Gastroesophageal sphincter (tissue), 3 donors: ENCODE measurements at regions not wholly inside any gene's neighbourhood (a gene's known extent, or its start where the extent isn't known, plus 50 kb on each side); places are given as distances from the start of the nearest gene placed in this dataset.

Experiments
- CTCF ChIP-seq, 4 experiments: fragments of 200-600 bp in 2 of 4; fragments of 450-650 bp in 2 of 4; sonication (generic) in 1 of 4; IDR thresholded peaks; one replicate each; pipeline ENCODE4 v1.5.1; 2017 to 2019; ENCODE audit warnings: antibody characterized with exemption in 4 of 4, mild to moderate bottlenecking in 2 of 4, moderate library complexity in 2 of 4
- POLR2A ChIP-seq, 2 donors: fragments of 450-650 bp; IDR thresholded peaks; one replicate each; pipeline ENCODE4 v1.6.1; 2017; ENCODE audit warnings: antibody characterized with exemption in 2 of 2, mild to moderate bottlenecking in 2 of 2, moderate library complexity in 1 of 2

GRCh38 chr14:86525673-86526072, 995.7 kb downstream of the FLRT2 start:
- TF ChIP-seq CTCF (IDR thresholded peaks at IDR 0.05) (no peak), POLR2A (IDR thresholded peaks at IDR 0.05) (no peak)
